ENCODE measurements at regions not wholly inside any gene's neighbourhood (a gene's known extent, or its start where the extent isn't known, plus 50 kb on each side); places are given as distances from the start of the nearest gene placed in this dataset.

GRCh38 chr17:34122515-34122914 lies 132.6 kb upstream of the CCL2 start:
- CTCF ChIA-PET, result interaction anchor here (1.0 kb wide), 1 partner anchor 48 kb away, joined by 3 read pairs; no protein-coding TSS in a partner anchor
- Mint-ChIP-seq H3K4me3 (no peak overlapping the region), H3K4me1 (ENCODE audit: low read depth) (no peaks in the 10 kb centered on the region), H3K9me3 (ENCODE audit: insufficient read depth) (no peaks in the 10 kb centered on the region), H3K27ac (no peak overlapping the region), H3K27me3 (ENCODE audit: low read depth) (no peaks in the 10 kb centered on the region), H3K36me3 (ENCODE audit: low read depth) (no peaks in the 10 kb centered on the region)
- POLR2A ChIA-PET, result no interaction called here
- ATAC-seq (no peak), DNase-seq (no peak)

GRCh38 chr17:34125010-34125409 lies 130.1 kb upstream of the CCL2 start:
- no peak overlapping the region for H3K27ac Mint-ChIP-seq
- CTCF ChIA-PET, result no interaction called here
- POLR2A ChIA-PET, result no interaction called here
- no peaks in the 10 kb centered on the region for H3K4me1 Mint-ChIP-seq (ENCODE audit: low read depth)
- no peak overlapping the region for H3K4me3 Mint-ChIP-seq
- no peak for DNase-seq
- H3K36me3 Mint-ChIP-seq (ENCODE audit: low read depth), result no peaks in the 10 kb centered on the region
- H3K9me3 Mint-ChIP-seq (ENCODE audit: insufficient read depth), result no peaks in the 10 kb centered on the region
- ATAC-seq, result no peak
- H3K27me3 Mint-ChIP-seq (ENCODE audit: low read depth), result no peaks in the 10 kb centered on the region

GRCh38 chr17:34125921-34126320 lies 129.2 kb upstream of the CCL2 start:
- Mint-ChIP-seq H3K36me3 (ENCODE audit: low read depth) (no peaks in the 10 kb centered on the region), H3K4me1 (ENCODE audit: low read depth) (no peaks in the 10 kb centered on the region), H3K4me3 (no peak overlapping the region), H3K27ac (no peak overlapping the region), H3K9me3 (ENCODE audit: insufficient read depth) (no peaks in the 10 kb centered on the region), H3K27me3 (ENCODE audit: low read depth) (no peaks in the 10 kb centered on the region)
- CTCF ChIA-PET, result no interaction called here
- no peak for ATAC-seq
- no peak for DNase-seq
- POLR2A ChIA-PET, result no interaction called here

GRCh38 chr17:34126496-34126895 lies 128.6 kb upstream of the CCL2 start:
- no peaks in the 10 kb centered on the region for H3K36me3 Mint-ChIP-seq (ENCODE audit: low read depth)
- no peak overlapping the region for H3K27ac Mint-ChIP-seq
- H3K4me1 Mint-ChIP-seq (ENCODE audit: low read depth), result no peaks in the 10 kb centered on the region
- CTCF ChIA-PET, result no interaction called here
- no peaks in the 10 kb centered on the region for H3K9me3 Mint-ChIP-seq (ENCODE audit: insufficient read depth)
- DNase-seq (no peak), ATAC-seq (no peak)
- no peaks in the 10 kb centered on the region for H3K27me3 Mint-ChIP-seq (ENCODE audit: low read depth)
- POLR2A ChIA-PET, result no interaction called here
- H3K4me3 Mint-ChIP-seq, result no peak overlapping the region

- H3K9me3 Mint-ChIP-seq (ENCODE audit: insufficient read depth), result no peaks in the 10 kb centered on the region
- no peaks in the 10 kb centered on the region for H3K27me3 Mint-ChIP-seq (ENCODE audit: low read depth)
- POLR2A ChIA-PET, result no interaction called here
- no peak overlapping the region for H3K27ac Mint-ChIP-seq
- H3K36me3 Mint-ChIP-seq (ENCODE audit: low read depth), result no peaks in the 10 kb centered on the region
- ATAC-seq (no peak), DNase-seq (no peak)
- H3K4me3 Mint-ChIP-seq, result no peak overlapping the region
- H3K4me1 Mint-ChIP-seq (ENCODE audit: low read depth), result no peaks in the 10 kb centered on the region
- CTCF ChIA-PET, result no interaction called here
These were observed 128.1 kb upstream of the CCL2 start for GRCh38 chr17:34126965-34127364.

- no peak overlapping the region for H3K4me3 Mint-ChIP-seq
- ChIA-PET POLR2A (no interaction called here), CTCF (no interaction called here)
- ATAC-seq (no peak), DNase-seq (no peak)
- H3K9me3 Mint-ChIP-seq (ENCODE audit: insufficient read depth), result no peaks in the 10 kb centered on the region
- H3K27ac Mint-ChIP-seq, result no peak overlapping the region
- H3K36me3 Mint-ChIP-seq (ENCODE audit: low read depth), result no peaks in the 10 kb centered on the region
- H3K27me3 Mint-ChIP-seq (ENCODE audit: low read depth), result peaks cover 1% of the 10 kb centered on the region
- no peaks in the 10 kb centered on the region for H3K4me1 Mint-ChIP-seq (ENCODE audit: low read depth)
These were observed 124.5 kb upstream of the CCL2 start for GRCh38 chr17:34130544-34130943.

GRCh38 chr17:34131386-34131785 lies 123.7 kb upstream of the CCL2 start:
- Mint-ChIP-seq H3K27ac (no peak overlapping the region), H3K4me1 (ENCODE audit: low read depth) (no peaks in the 10 kb centered on the region), H3K4me3 (no peak overlapping the region), H3K36me3 (ENCODE audit: low read depth) (no peaks in the 10 kb centered on the region), H3K9me3 (ENCODE audit: insufficient read depth) (no peaks in the 10 kb centered on the region), H3K27me3 (ENCODE audit: low read depth) (peaks cover 2% of the 10 kb centered on the region)
- POLR2A ChIA-PET, result no interaction called here
- CTCF ChIA-PET, result no interaction called here
- DNase-seq (no peak), ATAC-seq (no peak)

- CTCF ChIA-PET, result no interaction called here
- H3K27ac Mint-ChIP-seq, result no peak overlapping the region
- H3K4me1 Mint-ChIP-seq (ENCODE audit: low read depth), result no peaks in the 10 kb centered on the region
- no peaks in the 10 kb centered on the region for H3K9me3 Mint-ChIP-seq (ENCODE audit: insufficient read depth)
- no peaks in the 10 kb centered on the region for H3K36me3 Mint-ChIP-seq (ENCODE audit: low read depth)
- H3K27me3 Mint-ChIP-seq (ENCODE audit: low read depth), result peaks cover 7% of the 10 kb centered on the region
- ATAC-seq (no peak), DNase-seq (no peak)
- no peak overlapping the region for H3K4me3 Mint-ChIP-seq
- POLR2A ChIA-PET, result no interaction called here
These were observed 121.7 kb upstream of the CCL2 start for GRCh38 chr17:34133350-34133749.

GRCh38 chr17:34135841-34136240 lies 119.2 kb upstream of the CCL2 start:
- ChIA-PET POLR2A (no interaction called here), CTCF (interaction anchor here (1.7 kb wide), 1 partner anchor 10 kb away, joined by 8 read pairs; no protein-coding TSS in a partner anchor)
- H3K27ac Mint-ChIP-seq, result no peak overlapping the region
- no peak for DNase-seq
- ATAC-seq, result no peak
- H3K9me3 Mint-ChIP-seq (ENCODE audit: insufficient read depth), result no peaks in the 10 kb centered on the region
- H3K4me1 Mint-ChIP-seq (ENCODE audit: low read depth), result no peaks in the 10 kb centered on the region
- H3K4me3 Mint-ChIP-seq, result no peak overlapping the region
- no peaks in the 10 kb centered on the region for H3K36me3 Mint-ChIP-seq (ENCODE audit: low read depth)
- H3K27me3 Mint-ChIP-seq (ENCODE audit: low read depth), result peaks cover 18% of the 10 kb centered on the region

GRCh38 chr17:34140006-34140405 lies 115.1 kb upstream of the CCL2 start:
- ATAC-seq (no peak), DNase-seq (no peak)
- no peaks in the 10 kb centered on the region for H3K36me3 Mint-ChIP-seq (ENCODE audit: low read depth)
- H3K27me3 Mint-ChIP-seq (ENCODE audit: low read depth), result peaks cover 18% of the 10 kb centered on the region
- no peaks in the 10 kb centered on the region for H3K4me1 Mint-ChIP-seq (ENCODE audit: low read depth)
- no peak overlapping the region for H3K27ac Mint-ChIP-seq
- CTCF ChIA-PET, result no interaction called here
- no peaks in the 10 kb centered on the region for H3K9me3 Mint-ChIP-seq (ENCODE audit: insufficient read depth)
- H3K4me3 Mint-ChIP-seq, result no peak overlapping the region
- POLR2A ChIA-PET, result no interaction called here

GRCh38 chr17:34141590-34141989 lies 113.5 kb upstream of the CCL2 start:
- DNase-seq (no peak), ATAC-seq (no peak)
- Mint-ChIP-seq H3K36me3 (ENCODE audit: low read depth) (no peaks in the 10 kb centered on the region), H3K9me3 (ENCODE audit: insufficient read depth) (no peaks in the 10 kb centered on the region), H3K27me3 (ENCODE audit: low read depth) (peaks cover 18% of the 10 kb centered on the region), H3K4me3 (no peak overlapping the region), H3K4me1 (ENCODE audit: low read depth) (no peaks in the 10 kb centered on the region), H3K27ac (no peak overlapping the region)
- ChIA-PET POLR2A (no interaction called here), CTCF (no interaction called here)

GRCh38 chr17:34143430-34143829 lies 111.7 kb upstream of the CCL2 start:
- ChIA-PET POLR2A (no interaction called here), CTCF (interaction anchor here (1.0 to 3.8 kb wide), 2 partner anchors 364 to 365 kb away, joined by 3 to 38 read pairs; no protein-coding TSS in a partner anchor)
- Mint-ChIP-seq H3K4me3 (no peak overlapping the region), H3K4me1 (ENCODE audit: low read depth) (no peaks in the 10 kb centered on the region), H3K27ac (no peak overlapping the region), H3K36me3 (ENCODE audit: low read depth) (no peaks in the 10 kb centered on the region), H3K9me3 (ENCODE audit: insufficient read depth) (no peaks in the 10 kb centered on the region), H3K27me3 (ENCODE audit: low read depth) (peaks cover 14% of the 10 kb centered on the region)
- no peak for ATAC-seq
- no peak for DNase-seq

GRCh38 chr17:34146440-34147043 lies 108.5 kb upstream of the CCL2 start:
- ATAC-seq (peak; percentile 64), DNase-seq (peak; percentile 76)
- H3K9me3 Mint-ChIP-seq (ENCODE audit: insufficient read depth), result no peaks in the 10 kb centered on the region
- H3K36me3 Mint-ChIP-seq (ENCODE audit: low read depth), result no peaks in the 10 kb centered on the region
- no peak overlapping the region for H3K27ac Mint-ChIP-seq
- H3K4me3 Mint-ChIP-seq, result no peak overlapping the region
- POLR2A ChIA-PET, result no interaction called here
- peaks cover 9% of the 10 kb centered on the region for H3K27me3 Mint-ChIP-seq (ENCODE audit: low read depth)
- H3K4me1 Mint-ChIP-seq (ENCODE audit: low read depth), result no peaks in the 10 kb centered on the region
- CTCF ChIA-PET, result interaction anchor here (0.6 to 3.8 kb wide), 19 partner anchors 9 to 421 kb away, joined by 3 to 38 read pairs (median 3); no protein-coding TSS in a partner anchor

Measured in activated CD8-positive, alpha-beta T cell treated with anti-CD3 and anti-CD28 coated beads, Interleukin-2, amount 10 ng/mL, durations not matched to agents 7 days and 5 days (primary cell).